MM.1S (cell line): ENCODE measurements at regions not wholly inside any gene's neighbourhood (a gene's known extent, or its start where the extent isn't known, plus 50 kb on each side); places are given as distances from the start of the nearest gene placed in this dataset.

Experiments used
- DNase-seq: peaks from one replicate; pipeline ENCODE4 v3.0.0-alpha.2; 2015
- H2AFZ ChIP-seq: fragments of 300-600 bp; sonication (generic); 2 replicates; pipeline ENCODE4 v1.6.0; 2016; ENCODE audit warnings: antibody characterized with exemption, low read length
- H3F3A ChIP-seq: fragments of 300-600 bp; sonication (generic); 2 replicates; pipeline ENCODE4 v1.6.1; 2016; ENCODE audit warnings: mild to moderate bottlenecking, antibody characterized with exemption, low read length, moderate library complexity, mixed read lengths; ENCODE audit not compliant: insufficient read depth
- H3K27ac ChIP-seq: fragments of 300-600 bp; sonication (generic); 2 replicates; pipeline ENCODE4 v1.5.1; 2016; ENCODE audit warnings: mild to moderate bottlenecking, low read length
- H3K27me3 ChIP-seq: fragments of 300-600 bp; sonication (generic); replicated peaks from 2 replicates; pipeline ENCODE4 v1.6.0; 2016; ENCODE audit warnings: low read length; ENCODE audit not compliant: insufficient read depth
- H3K36me3 ChIP-seq: fragments of 300-600 bp; sonication (generic); replicated peaks from 2 replicates; pipeline ENCODE4 v1.6.1; 2016; ENCODE audit warnings: mild to moderate bottlenecking, low read length, mixed read lengths; ENCODE audit not compliant: insufficient read depth
- H3K4me1 ChIP-seq: fragments of 300-600 bp; sonication (generic); 2 replicates; pipeline ENCODE4 v1.6.1; 2016; ENCODE audit warnings: low read length, mixed read lengths
- H3K4me2 ChIP-seq: fragments of 300-600 bp; sonication (generic); 2 replicates; pipeline ENCODE4 v1.6.0; 2016; ENCODE audit warnings: low read depth, low read length
- H3K4me3 ChIP-seq: fragments of 300-600 bp; sonication (generic); 2 replicates; pipeline ENCODE4 v1.5.1; 2016; ENCODE audit warnings: low read length, mixed read lengths
- H3K79me2 ChIP-seq: fragments of 300-600 bp; sonication (generic); 2 replicates; pipeline ENCODE4 v1.6.1; 2016; ENCODE audit warnings: mixed run types, low read length, mixed read lengths
- H3K9ac ChIP-seq: fragments of 300-600 bp; sonication (generic); 2 replicates; pipeline ENCODE4 v1.6.1; 2016; ENCODE audit warnings: low read length, mixed read lengths
- H3K9me2 ChIP-seq: fragments of 300-600 bp; sonication (generic); replicated peaks from 2 replicates; pipeline ENCODE4 v1.6.1; 2016; ENCODE audit warnings: mild to moderate bottlenecking, low read length, mixed read lengths; ENCODE audit not compliant: insufficient read depth
- H3K9me3 ChIP-seq: fragments of 300-600 bp; sonication (generic); replicated peaks from 2 replicates; pipeline ENCODE4 v1.6.1; 2016; ENCODE audit warnings: mild to moderate bottlenecking, low read length, mixed read lengths; ENCODE audit not compliant: insufficient read depth
- H4K20me1 ChIP-seq: fragments of 300-600 bp; sonication (generic); 2 replicates; pipeline ENCODE4 v1.6.1; 2016; ENCODE audit warnings: mild to moderate bottlenecking, low read length, moderate library complexity, mixed read lengths; ENCODE audit not compliant: insufficient read depth
- EZH2 ChIP-seq: fragments of 300-600 bp; sonication (generic); optimal IDR thresholded peaks from 2 replicates; pipeline ENCODE3; 2017; ENCODE audit warnings: low read depth, mild to moderate bottlenecking, antibody characterized with exemption, low read length, mixed read lengths
- EZH2phosphoT487 ChIP-seq: fragments of 300-600 bp; sonication (generic); IDR thresholded peaks from 2 replicates; pipeline ENCODE4 v1.6.1; 2018; ENCODE audit warnings: antibody characterized with exemption, low read length
- TF ChIP-seq, protein P1 (sequence below): fragments of 300-600 bp; sonication (generic); IDR thresholded peaks from 2 replicates; pipeline ENCODE4 v1.5.1; 2016; ENCODE audit warnings: antibody characterized with exemption, low read length, mixed read lengths

- Histone ChIP-seq H3K36me3 (no peaks in the 10 kb centered on the region), H3K9ac (no peak overlapping the region), H3K4me2 (no peak overlapping the region), H3K9me3 (no peaks in the 10 kb centered on the region), H3K27ac (no peak overlapping the region), H3K9me2 (no peaks in the 10 kb centered on the region), H3K4me3 (no peak overlapping the region), H3K4me1 (peaks cover 14% of the 10 kb centered on the region), H4K20me1 (no peaks in the 10 kb centered on the region), H3F3A (no peaks in the 10 kb centered on the region), H2AFZ (no peak overlapping the region), H3K79me2 (no peaks in the 10 kb centered on the region), H3K27me3 (no peaks in the 10 kb centered on the region)
- no peak for DNase-seq
- TF ChIP-seq EZH2: no peak
- TF ChIP-seq, protein P1, sequence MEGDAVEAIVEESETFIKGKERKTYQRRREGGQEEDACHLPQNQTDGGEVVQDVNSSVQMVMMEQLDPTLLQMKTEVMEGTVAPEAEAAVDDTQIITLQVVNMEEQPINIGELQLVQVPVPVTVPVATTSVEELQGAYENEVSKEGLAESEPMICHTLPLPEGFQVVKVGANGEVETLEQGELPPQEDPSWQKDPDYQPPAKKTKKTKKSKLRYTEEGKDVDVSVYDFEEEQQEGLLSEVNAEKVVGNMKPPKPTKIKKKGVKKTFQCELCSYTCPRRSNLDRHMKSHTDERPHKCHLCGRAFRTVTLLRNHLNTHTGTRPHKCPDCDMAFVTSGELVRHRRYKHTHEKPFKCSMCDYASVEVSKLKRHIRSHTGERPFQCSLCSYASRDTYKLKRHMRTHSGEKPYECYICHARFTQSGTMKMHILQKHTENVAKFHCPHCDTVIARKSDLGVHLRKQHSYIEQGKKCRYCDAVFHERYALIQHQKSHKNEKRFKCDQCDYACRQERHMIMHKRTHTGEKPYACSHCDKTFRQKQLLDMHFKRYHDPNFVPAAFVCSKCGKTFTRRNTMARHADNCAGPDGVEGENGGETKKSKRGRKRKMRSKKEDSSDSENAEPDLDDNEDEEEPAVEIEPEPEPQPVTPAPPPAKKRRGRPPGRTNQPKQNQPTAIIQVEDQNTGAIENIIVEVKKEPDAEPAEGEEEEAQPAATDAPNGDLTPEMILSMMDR: no peak
- TF ChIP-seq EZH2phosphoT487: no peak
Measured at GRCh38 chr7:95710711-95711110, 61.6 kb upstream of the DYNC1I1 start.

- no peak overlapping the region for H3K27ac ChIP-seq
- H3K9ac ChIP-seq: no peak overlapping the region
- TF ChIP-seq EZH2: no peak
- TF ChIP-seq, protein P1: no peak
- TF ChIP-seq EZH2phosphoT487: no peak
- no peak overlapping the region for H3K4me3 ChIP-seq
- no peak for DNase-seq
- H2AFZ ChIP-seq: no peak overlapping the region
- H3K4me2 ChIP-seq: no peak overlapping the region
- H3K9me3 ChIP-seq: no peaks in the 10 kb centered on the region
- no peaks in the 10 kb centered on the region for H3K79me2 ChIP-seq
- no peaks in the 10 kb centered on the region for H3K27me3 ChIP-seq
- no peaks in the 10 kb centered on the region for H3F3A ChIP-seq
- no peaks in the 10 kb centered on the region for H4K20me1 ChIP-seq
- no peaks in the 10 kb centered on the region for H3K36me3 ChIP-seq
- no peaks in the 10 kb centered on the region for H3K4me1 ChIP-seq
- H3K9me2 ChIP-seq: no peaks in the 10 kb centered on the region
Measured at GRCh38 chr7:95700917-95701316, 71.4 kb upstream of the DYNC1I1 start.

DNA sequence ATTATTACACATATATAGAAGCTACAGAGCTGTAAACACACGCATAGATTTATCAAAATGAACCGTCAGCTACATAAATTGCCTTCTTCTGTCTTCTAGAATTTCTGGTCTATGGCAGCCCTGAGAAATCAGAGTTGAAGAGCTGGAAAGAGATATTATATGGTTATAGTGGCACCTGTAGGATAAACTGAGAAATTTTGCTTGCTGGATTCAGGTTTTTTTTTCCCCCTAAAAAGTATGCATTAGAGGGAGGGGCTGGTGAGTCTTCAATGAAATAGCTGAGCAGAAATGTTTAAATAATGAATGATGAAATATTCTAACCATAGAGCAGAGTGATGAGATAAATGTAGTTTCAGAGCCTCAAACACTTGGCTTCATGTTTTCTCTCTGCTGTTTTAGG, 78.0 kb upstream of the DYNC1I1 start:
- Histone ChIP-seq H3K27me3 (no peaks in the 10 kb centered on the region), H3K9me2 (no peaks in the 10 kb centered on the region)

More for the DNA sequence above, 78.0 kb upstream of the DYNC1I1 start:
- Histone ChIP-seq H3K79me2 (no peaks in the 10 kb centered on the region), H2AFZ (no peak overlapping the region), H3K4me3 (no peak overlapping the region), H3K9ac (no peak overlapping the region), H4K20me1 (no peaks in the 10 kb centered on the region), H3F3A (no peaks in the 10 kb centered on the region), H3K4me1 (no peaks in the 10 kb centered on the region), H3K9me3 (no peaks in the 10 kb centered on the region), H3K27ac (no peak overlapping the region), H3K36me3 (no peaks in the 10 kb centered on the region), H3K4me2 (no peak overlapping the region)
- TF ChIP-seq EZH2phosphoT487 (no peak), EZH2 (no peak)
- TF ChIP-seq, protein P1: no peak
- no peak for DNase-seq
